Coronary artery (tissue), 2 donors: ENCODE measurements at regions not wholly inside any gene's neighbourhood (a gene's known extent, or its start where the extent isn't known, plus 50 kb on each side); places are given as distances from the start of the nearest gene placed in this dataset.

Source experiments
- DNase-seq: peaks from one replicate; pipeline ENCODE4 v3.0.0-alpha.2; 2017; ENCODE audit warnings: low spot score
- H3K27ac ChIP-seq, 2 donors: fragments of 200-600 bp; sonication (generic); one replicate each; pipeline ENCODE4 v1.5.1; 2016 to 2019
- H3K4me3 ChIP-seq: fragments of 200-600 bp; sonication (generic); 2 replicates; pipeline ENCODE4 v1.5.1; 2016; ENCODE audit warnings: mild to moderate bottlenecking, moderate library complexity
- CTCF ChIP-seq: fragments of 200-600 bp; sonication (generic); IDR thresholded peaks from one replicate; pipeline ENCODE4 v1.5.1; 2019; ENCODE audit warnings: antibody characterized with exemption

- H3K27ac ChIP-seq = no peak overlapping the region
- H3K4me3 ChIP-seq = no peak overlapping the region
- no peak for DNase-seq
- no peak for TF ChIP-seq CTCF
These were observed 71.3 kb downstream of the RPE65 start for GRCh38 chr1:68378296-68379084.

- no peak overlapping the region for H3K27ac ChIP-seq
- H3K4me3 ChIP-seq = no peak overlapping the region
- no peak for TF ChIP-seq CTCF
- no peak for DNase-seq
These were observed 72.7 kb downstream of the RPE65 start for GRCh38 chr1:68377098-68377497.

GRCh38 chr1:68376441-68376840 lies 73.3 kb downstream of the RPE65 start:
- TF ChIP-seq CTCF = no peak
- no peak overlapping the region for H3K27ac ChIP-seq
- H3K4me3 ChIP-seq = no peak overlapping the region
- no peak for DNase-seq

GRCh38 chr1:68375919-68376318 lies 73.8 kb downstream of the RPE65 start:
- Histone ChIP-seq H3K4me3 (no peak overlapping the region), H3K27ac (no peak overlapping the region)
- no peak for TF ChIP-seq CTCF
- no peak for DNase-seq

- DNase-seq = no peak
- H3K4me3 ChIP-seq = no peak overlapping the region
- no peak overlapping the region for H3K27ac ChIP-seq
- no peak for TF ChIP-seq CTCF
These were observed 76.6 kb downstream of the RPE65 start for GRCh38 chr1:68373173-68373572.

- DNase-seq = no peak
These were observed 77.3 kb downstream of the RPE65 start for GRCh38 chr1:68372487-68372886.

More at GRCh38 chr1:68372487-68372886, 77.3 kb downstream of the RPE65 start:
- no peak overlapping the region for H3K27ac ChIP-seq
- no peak overlapping the region for H3K4me3 ChIP-seq
- TF ChIP-seq CTCF = no peak
